Hepatocyte (in vitro differentiated cells): ENCODE measurements at regions not wholly inside any gene's neighbourhood (a gene's known extent, or its start where the extent isn't known, plus 50 kb on each side); places are given as distances from the start of the nearest gene placed in this dataset.
A peak's percentile ranks its signal among the peaks of the same experiment; 100 is the strongest.

Source experiments
- DNase-seq: peaks from one replicate; pipeline ENCODE4 v3.0.0-alpha.2; 2016; ENCODE audit warnings: low spot score
- H2AFZ ChIP-seq: fragments of 200-600 bp; sonication (generic); 2 replicates; pipeline ENCODE4 v1.6.0; 2016; ENCODE audit warnings: antibody characterized with exemption, mild to moderate bottlenecking
- H3K27ac ChIP-seq: fragments of 200-600 bp; sonication (generic); 2 replicates; pipeline ENCODE4 v1.5.1; 2016; ENCODE audit warnings: mild to moderate bottlenecking
- H3K27me3 ChIP-seq: fragments of 200-600 bp; sonication (generic); 2 replicates; pipeline ENCODE4 v1.6.1; 2016
- H3K36me3 ChIP-seq: fragments of 200-600 bp; sonication (generic); replicated peaks from 2 replicates; pipeline ENCODE4 v1.5.1; 2016; ENCODE audit warnings: low read depth; ENCODE audit not compliant: insufficient read depth
- H3K4me1 ChIP-seq: fragments of 200-600 bp; sonication (generic); 2 replicates; pipeline ENCODE4 v1.5.1; 2016; ENCODE audit warnings: mild to moderate bottlenecking, moderate library complexity; ENCODE audit not compliant: insufficient read depth
- H3K4me2 ChIP-seq: fragments of 200-600 bp; sonication (generic); 2 replicates; pipeline ENCODE4 v1.6.0; 2016
- H3K4me3 ChIP-seq: fragments of 200-600 bp; sonication (generic); 2 replicates; pipeline ENCODE4 v1.5.1; 2016; ENCODE audit warnings: mild to moderate bottlenecking
- H3K79me2 ChIP-seq: fragments of 200-600 bp; sonication (generic); 2 replicates; pipeline ENCODE4 v1.6.0; 2017; ENCODE audit warnings: mild to moderate bottlenecking
- H3K9me2 ChIP-seq: fragments of 200-600 bp; sonication (generic); replicated peaks from 2 replicates; pipeline ENCODE4 v1.6.0; 2017; ENCODE audit warnings: mild to moderate bottlenecking; ENCODE audit not compliant: insufficient read depth
- H3K9me3 ChIP-seq: fragments of 200-600 bp; sonication (generic); 2 replicates; pipeline ENCODE4 v1.5.1; 2016; ENCODE audit warnings: low read depth, mild to moderate bottlenecking
- H4K20me1 ChIP-seq: fragments of 200-600 bp; sonication (generic); 2 replicates; pipeline ENCODE4 v1.6.0; 2016; ENCODE audit warnings: mild to moderate bottlenecking; ENCODE audit not compliant: insufficient read depth, poor library complexity, severe bottlenecking
- CTCF ChIP-seq: fragments of 200-600 bp; sonication (generic); IDR thresholded peaks from 2 replicates; pipeline ENCODE4 v1.5.1; 2016; ENCODE audit warnings: antibody characterized with exemption, mild to moderate bottlenecking; ENCODE audit not compliant: poor library complexity
- EZH2 ChIP-seq: fragments of 200-600 bp; sonication (generic); IDR thresholded peaks from 2 replicates; pipeline ENCODE4 v1.6.1; 2016; ENCODE audit warnings: antibody characterized with exemption, mild to moderate bottlenecking, borderline replicate concordance
- EZH2phosphoT487 ChIP-seq: fragments of 200-600 bp; sonication (generic); IDR thresholded peaks from one replicate; pipeline ENCODE4 v1.6.1; 2018; ENCODE audit warnings: antibody characterized with exemption, mild to moderate bottlenecking, low read depth, moderate library complexity; ENCODE audit not compliant: unreplicated experiment, severe bottlenecking
- WGBS: methylation state at CpG from one replicate; pipeline ENCODE4 v1.1.6; 2016; ENCODE audit warnings: low lambda C conversion rate; ENCODE audit errors: missing lambda C conversion rate; 5-methylcytosine and 5-hydroxymethylcytosine counted together

- Histone ChIP-seq H2AFZ (no peak overlapping the region), H3K27ac (no peak overlapping the region), H3K4me1 (peaks cover 9% of the 10 kb centered on the region), H3K9me3 (no peaks in the 10 kb centered on the region), H3K9me2 (no peaks in the 10 kb centered on the region), H3K79me2 (no peaks in the 10 kb centered on the region), H3K27me3 (no peaks in the 10 kb centered on the region), H3K4me3 (no peak overlapping the region), H3K4me2 (no peak overlapping the region), H4K20me1 (no peaks in the 10 kb centered on the region), H3K36me3 (no peaks in the 10 kb centered on the region)
- TF ChIP-seq CTCF (peak; percentile 22), EZH2 (no peak), EZH2phosphoT487 (no peak)
- 41% methylated on average over 4 of the region's 4 CpGs for WGBS
- DNase-seq: peak; percentile 26
These were observed 174.2 kb upstream of the PDE3A start for GRCh38 chr12:20194171-20194570.

- Histone ChIP-seq H3K4me1 (no peaks in the 10 kb centered on the region), H3K79me2 (no peaks in the 10 kb centered on the region), H3K27me3 (no peaks in the 10 kb centered on the region), H3K9me2 (no peaks in the 10 kb centered on the region), H3K36me3 (no peaks in the 10 kb centered on the region), H3K27ac (no peak overlapping the region), H3K9me3 (no peaks in the 10 kb centered on the region), H3K4me3 (no peak overlapping the region), H2AFZ (no peak overlapping the region), H4K20me1 (no peaks in the 10 kb centered on the region), H3K4me2 (no peak overlapping the region)
- WGBS: 84% methylated on average over 4 of the region's 4 CpGs
- no peak for TF ChIP-seq EZH2
- no peak for TF ChIP-seq CTCF
- no peak for TF ChIP-seq EZH2phosphoT487
- no peak for DNase-seq
These were observed 171.6 kb upstream of the PDE3A start for GRCh38 chr12:20196767-20197166.

- Histone ChIP-seq H3K36me3 (no peaks in the 10 kb centered on the region), H3K4me1 (no peaks in the 10 kb centered on the region), H3K4me3 (no peak overlapping the region), H3K27me3 (no peaks in the 10 kb centered on the region), H3K9me2 (no peaks in the 10 kb centered on the region), H3K4me2 (no peak overlapping the region), H3K79me2 (no peaks in the 10 kb centered on the region), H3K9me3 (no peaks in the 10 kb centered on the region), H2AFZ (no peak overlapping the region), H3K27ac (no peak overlapping the region), H4K20me1 (no peaks in the 10 kb centered on the region)
- no peak for TF ChIP-seq EZH2phosphoT487
- no peak for TF ChIP-seq EZH2
- no peak for DNase-seq
These were observed 170.9 kb upstream of the PDE3A start for GRCh38 chr12:20197411-20197810.

- Histone ChIP-seq H3K27ac (no peak overlapping the region), H3K9me2 (no peaks in the 10 kb centered on the region), H2AFZ (no peak overlapping the region), H3K27me3 (no peaks in the 10 kb centered on the region), H3K4me3 (no peak overlapping the region), H4K20me1 (no peaks in the 10 kb centered on the region), H3K9me3 (no peaks in the 10 kb centered on the region), H3K79me2 (no peaks in the 10 kb centered on the region), H3K4me2 (no peak overlapping the region), H3K36me3 (no peaks in the 10 kb centered on the region), H3K4me1 (peaks cover under 1% of the 10 kb centered on the region)
- WGBS: 82% methylated on average over 3 of the region's 3 CpGs
- DNase-seq: no peak
- TF ChIP-seq EZH2phosphoT487 (no peak), EZH2 (no peak), CTCF (no peak)
These were observed 168.6 kb upstream of the PDE3A start for GRCh38 chr12:20199780-20200179.
